ENCODE measurements at regions not wholly inside any gene's neighbourhood (a gene's known extent, or its start where the extent isn't known, plus 50 kb on each side); places are given as distances from the start of the nearest gene placed in this dataset.

- Histone ChIP-seq H4K20me1 (ENCODE audit: insufficient read depth) (no peaks in the 10 kb centered on the region), H3K79me2 (ENCODE audit: insufficient read depth, low read length) (no peaks in the 10 kb centered on the region), H3K4me3 (replicated peaks in 1 of 2; ENCODE audit: low read depth in 1 of 2, low read length in 2 of 2) (no peak overlapping the region), H3K27ac (ENCODE audit: low read depth, low read length) (no peak overlapping the region), H3K4me1 (ENCODE audit: control insufficient read depth in 1 of 2, insufficient read depth in 2 of 2, low read length in 2 of 2) (peaks cover 3 to 9% of the 10 kb centered on the region in 2 experiments; a peak in 3 of 4 replicates), H3K9me3 (ENCODE audit: control insufficient read depth in 1 of 2, insufficient read depth in 1 of 2, low read depth in 1 of 2, low read length in 2 of 2) (no peaks in the 10 kb centered on the region), H3K27me3 (ENCODE audit: insufficient read depth, low read length) (peaks cover 9% of the 10 kb centered on the region; the same call in 1 of the 2 replicates), H3K9me2 (ENCODE audit: insufficient read depth) (no peaks in the 10 kb centered on the region), H3K9ac (ENCODE audit: low read length) (no peak overlapping the region), H3K4me2 (ENCODE audit: low read length) (no peak overlapping the region), H2AFZ (ENCODE audit: low read depth, low read length, poor library complexity, severe bottlenecking) (no peak overlapping the region), H3K36me3 (ENCODE audit: control insufficient read depth in 1 of 2, insufficient read depth in 2 of 2, low read length in 2 of 2) (no peaks in the 10 kb centered on the region)
- DNase-seq (ENCODE audit: low read depth, low spot score): no peak
- no TSS peak for BruUV-seq (replicated peaks)
- ChIA-PET POLR2A (no interaction called here), RAD21 (ENCODE audit: low non-redundant PET in 1 of 2, low total read pairs in 2 of 2, uncharacterized antibody in 2 of 2, unreplicated experiment in 2 of 2) (no interaction called here), CTCF (no interaction called here)
- intact Hi-C loops (cut with micrococcal nuclease): no loop called here
- TF ChIP-seq RAD21 (IDR thresholded peaks at IDR 0.05; ENCODE audit: low read depth) (no peak), JUND (IDR thresholded peaks at IDR 0.05) (no peak), REST (IDR thresholded peaks at IDR 0.05; ENCODE audit: low read depth) (no peak), SP1 (IDR thresholded peaks at IDR 0.05; ENCODE audit: low read depth) (no peak), EGR1 (IDR thresholded peaks at IDR 0.05; ENCODE audit: low read depth) (no peak), ATF3 (IDR thresholded peaks at IDR 0.05) (no peak), TCF7L2 (IDR thresholded peaks at IDR 0.05; ENCODE audit: borderline replicate concordance, extremely low read depth, insufficient read depth, insufficient read length) (no peak), SIN3A (IDR thresholded peaks at IDR 0.05; ENCODE audit: low read depth) (no peak), POLR2AphosphoS5 (IDR thresholded peaks at IDR 0.05; ENCODE audit: low read depth, low read length) (no peak), SRF (IDR thresholded peaks at IDR 0.05; ENCODE audit: low read depth) (no peak), ZNF274 (IDR thresholded peaks at IDR 0.05; ENCODE audit: low read depth, low read length) (no peak), ZFX (IDR thresholded peaks at IDR 0.05) (no peak), YY1 (IDR thresholded peaks at IDR 0.05; ENCODE audit: extremely low read depth, insufficient replicate concordance, low read depth, low read length) (no peak)
- ATAC-seq: no peak
Observed at GRCh38 chr19:30083701-30084156, 141.7 kb downstream of the URI1 start.
